Tibial nerve (tissue), 4 donors: ENCODE measurements at regions not wholly inside any gene's neighbourhood (a gene's known extent, or its start where the extent isn't known, plus 50 kb on each side); places are given as distances from the start of the nearest gene placed in this dataset.

Experiments
- CTCF ChIP-seq, 5 experiments: fragments of 200-600 bp in 3 of 5; fragments of 450-650 bp in 2 of 5; sonication (generic) in 3 of 5; IDR thresholded peaks; one replicate each; pipeline ENCODE4 v1.5.1; 2016 to 2019; ENCODE audit warnings: antibody characterized with exemption in 5 of 5, mild to moderate bottlenecking in 3 of 5, moderate library complexity in 2 of 5
- EP300 ChIP-seq, 2 donors: sonication (generic); formaldehyde crosslinking; IDR thresholded peaks; one replicate each; pipeline ENCODE4 v1.6.1; 2017; ENCODE audit warnings: antibody characterized with exemption in 2 of 2, mild to moderate bottlenecking in 1 of 2

GRCh38 chr4:177123811-177124210 lies 185.9 kb upstream of the NEIL3 start:
- TF ChIP-seq CTCF (IDR thresholded peaks at IDR 0.05) (no peak), EP300 (IDR thresholded peaks at IDR 0.05) (no peak)
